Neural progenitor cell (in vitro differentiated cells): ENCODE measurements at regions not wholly inside any gene's neighbourhood (a gene's known extent, or its start where the extent isn't known, plus 50 kb on each side); places are given as distances from the start of the nearest gene placed in this dataset.

Experiments
- DNase-seq: peaks from one replicate; pipeline ENCODE4 v3.0.0-alpha.2; 2016; ENCODE audit warnings: low spot score
- H2AFZ ChIP-seq: fragments of 200-600 bp; sonication (generic); replicated peaks from 2 replicates; pipeline ENCODE4 v1.6.1; 2016; ENCODE audit warnings: antibody characterized with exemption
- H3F3A ChIP-seq: fragments of 200-600 bp; sonication (generic); 2 replicates; pipeline ENCODE4 v1.6.1; 2016; ENCODE audit warnings: antibody characterized with exemption, low read depth
- H3K27ac ChIP-seq: fragments of 200-600 bp; sonication (generic); 2 replicates; pipeline ENCODE4 v1.5.1; 2016; ENCODE audit warnings: mild to moderate bottlenecking
- H3K27me3 ChIP-seq: fragments of 200-600 bp; sonication (generic); 2 replicates; pipeline ENCODE4 v1.6.1; 2016; ENCODE audit warnings: mild to moderate bottlenecking, moderate library complexity
- H3K36me3 ChIP-seq: fragments of 200-600 bp; sonication (generic); 2 replicates; pipeline ENCODE4 v1.5.1; 2016
- H3K4me1 ChIP-seq: fragments of 200-600 bp; sonication (generic); 2 replicates; pipeline ENCODE4 v1.6.1; 2016; ENCODE audit warnings: mixed run types
- H3K4me2 ChIP-seq: fragments of 200-600 bp; sonication (generic); 2 replicates; pipeline ENCODE4 v1.6.1; 2016
- H3K4me3 ChIP-seq: fragments of 200-600 bp; sonication (generic); 2 replicates; pipeline ENCODE4 v1.5.1; 2016
- H3K79me2 ChIP-seq: fragments of 200-600 bp; sonication (generic); 2 replicates; pipeline ENCODE4 v1.6.1; 2016; ENCODE audit warnings: low read depth
- H3K9ac ChIP-seq: fragments of 200-600 bp; sonication (generic); 2 replicates; pipeline ENCODE4 v1.6.1; 2016
- H3K9me3 ChIP-seq: fragments of 200-600 bp; sonication (generic); 2 replicates; pipeline ENCODE4 v1.5.1; 2016; ENCODE audit warnings: low read depth
- H4K20me1 ChIP-seq: fragments of 200-600 bp; sonication (generic); 2 replicates; pipeline ENCODE4 v1.6.1; 2016; ENCODE audit warnings: low read depth
- H3K27ac Mint-ChIP-seq: 3 replicates; pipeline ENCODE4 v1.8.0; 2021; ENCODE audit warnings: mixed read lengths
- H3K27me3 Mint-ChIP-seq: 2 replicates; pipeline ENCODE4 v1.8.0; 2022; ENCODE audit warnings: low read depth, mild to moderate bottlenecking, inconsistent platforms, moderate library complexity, mixed read lengths; ENCODE audit not compliant: insufficient read depth
- H3K36me3 Mint-ChIP-seq: 3 replicates; pipeline ENCODE4 v1.8.0; 2021; ENCODE audit warnings: mixed read lengths
- H3K4me1 Mint-ChIP-seq: 3 replicates; pipeline ENCODE4 v1.8.0; 2021; ENCODE audit warnings: mixed read lengths
- H3K4me3 Mint-ChIP-seq: 3 replicates; pipeline ENCODE4 v1.8.0; 2021; ENCODE audit warnings: mild to moderate bottlenecking, moderate library complexity, mixed read lengths
- H3K9me3 Mint-ChIP-seq: 3 replicates; pipeline ENCODE4 v1.8.0; 2020; ENCODE audit warnings: mixed read lengths
- EZH2 ChIP-seq: fragments of 200-600 bp; sonication (generic); IDR thresholded peaks from 2 replicates; pipeline ENCODE4 v1.6.1; 2017; ENCODE audit warnings: antibody characterized with exemption, mild to moderate bottlenecking, moderate library complexity
- EZH2phosphoT487 ChIP-seq: fragments of 200-600 bp; sonication (generic); IDR thresholded peaks from 2 replicates; pipeline ENCODE4 v1.6.1; 2017; ENCODE audit warnings: antibody characterized with exemption
- TF ChIP-seq, protein P1 (sequence below): fragments of 200-600 bp; sonication (generic); IDR thresholded peaks from 2 replicates; pipeline ENCODE4 v1.5.1; 2017; ENCODE audit warnings: antibody characterized with exemption, mild to moderate bottlenecking

DNA sequence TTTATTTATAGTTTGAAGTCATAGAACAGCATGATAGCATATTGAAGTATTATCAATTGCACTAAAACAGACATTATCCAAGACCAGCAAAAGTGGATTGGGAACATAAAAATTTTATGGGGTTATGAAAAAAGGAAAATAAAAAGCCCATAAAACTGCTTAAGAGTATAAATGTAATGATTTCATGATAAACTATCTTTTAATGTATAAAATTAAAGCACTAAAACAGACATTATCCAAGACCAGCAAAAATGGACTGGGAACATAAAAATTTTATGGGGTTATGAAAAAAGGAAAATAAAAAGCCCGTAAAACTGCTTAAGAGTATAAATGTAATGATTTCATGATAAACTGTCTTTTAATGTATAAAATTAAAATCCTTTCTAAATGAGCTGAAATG lies 119.0 kb upstream of the DAPK1 start:
- DNase-seq, result no peak
- no peaks in the 10 kb centered on the region for H3K27me3 ChIP-seq
- no peaks in the 10 kb centered on the region for H3K36me3 ChIP-seq
- H3K9me3 ChIP-seq, result no peaks in the 10 kb centered on the region
- H3K4me1 ChIP-seq, result no peaks in the 10 kb centered on the region
- H3F3A ChIP-seq, result no peaks in the 10 kb centered on the region
- no peaks in the 10 kb centered on the region for H3K36me3 Mint-ChIP-seq
- H3K9me3 Mint-ChIP-seq, result no peaks in the 10 kb centered on the region
- H3K4me3 ChIP-seq, result no peak overlapping the region
- H3K4me2 ChIP-seq, result no peak overlapping the region
- no peak overlapping the region for H3K9ac ChIP-seq
- H3K4me3 Mint-ChIP-seq, result no peak overlapping the region
- no peaks in the 10 kb centered on the region for H3K79me2 ChIP-seq
- no peak overlapping the region for H3K27ac ChIP-seq
- TF ChIP-seq EZH2phosphoT487, result no peak
- TF ChIP-seq, protein P1, sequence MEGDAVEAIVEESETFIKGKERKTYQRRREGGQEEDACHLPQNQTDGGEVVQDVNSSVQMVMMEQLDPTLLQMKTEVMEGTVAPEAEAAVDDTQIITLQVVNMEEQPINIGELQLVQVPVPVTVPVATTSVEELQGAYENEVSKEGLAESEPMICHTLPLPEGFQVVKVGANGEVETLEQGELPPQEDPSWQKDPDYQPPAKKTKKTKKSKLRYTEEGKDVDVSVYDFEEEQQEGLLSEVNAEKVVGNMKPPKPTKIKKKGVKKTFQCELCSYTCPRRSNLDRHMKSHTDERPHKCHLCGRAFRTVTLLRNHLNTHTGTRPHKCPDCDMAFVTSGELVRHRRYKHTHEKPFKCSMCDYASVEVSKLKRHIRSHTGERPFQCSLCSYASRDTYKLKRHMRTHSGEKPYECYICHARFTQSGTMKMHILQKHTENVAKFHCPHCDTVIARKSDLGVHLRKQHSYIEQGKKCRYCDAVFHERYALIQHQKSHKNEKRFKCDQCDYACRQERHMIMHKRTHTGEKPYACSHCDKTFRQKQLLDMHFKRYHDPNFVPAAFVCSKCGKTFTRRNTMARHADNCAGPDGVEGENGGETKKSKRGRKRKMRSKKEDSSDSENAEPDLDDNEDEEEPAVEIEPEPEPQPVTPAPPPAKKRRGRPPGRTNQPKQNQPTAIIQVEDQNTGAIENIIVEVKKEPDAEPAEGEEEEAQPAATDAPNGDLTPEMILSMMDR, result no peak
- no peak for TF ChIP-seq EZH2
- peaks cover 12% of the 10 kb centered on the region for H3K4me1 Mint-ChIP-seq
- no peaks in the 10 kb centered on the region for H4K20me1 ChIP-seq
- H3K27ac Mint-ChIP-seq, result no peak overlapping the region
- no peak overlapping the region for H2AFZ ChIP-seq
- peaks cover 4% of the 10 kb centered on the region for H3K27me3 Mint-ChIP-seq

DNA sequence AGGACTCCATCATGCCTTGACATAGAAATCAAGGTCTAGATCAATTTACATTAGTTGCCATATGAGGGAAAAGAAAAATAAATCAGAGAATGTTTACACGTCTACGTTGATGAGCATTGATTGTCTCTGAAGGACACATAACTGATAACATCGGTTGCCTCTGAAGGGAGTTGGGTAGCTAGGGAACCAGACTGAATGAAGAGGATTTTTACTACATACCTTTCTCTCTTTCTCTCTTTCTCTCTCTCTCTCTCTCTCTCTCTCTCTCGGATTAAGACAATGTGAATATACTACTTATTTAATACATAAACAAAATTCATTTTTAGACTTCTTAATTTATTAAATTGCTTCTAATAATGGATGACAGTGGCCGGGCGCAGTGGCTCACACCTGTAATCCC lies 118.4 kb upstream of the DAPK1 start:
- no peaks in the 10 kb centered on the region for H3K4me1 ChIP-seq
- peaks cover 3% of the 10 kb centered on the region for H3K27me3 Mint-ChIP-seq
- no peak overlapping the region for H3K4me3 Mint-ChIP-seq
- TF ChIP-seq, protein P1, result no peak
- TF ChIP-seq EZH2phosphoT487 (no peak), EZH2 (no peak)
- no peak overlapping the region for H3K27ac ChIP-seq
- H3K4me3 ChIP-seq, result no peak overlapping the region
- no peaks in the 10 kb centered on the region for H3K79me2 ChIP-seq
- no peaks in the 10 kb centered on the region for H3K9me3 Mint-ChIP-seq
- H3F3A ChIP-seq, result no peaks in the 10 kb centered on the region
- H2AFZ ChIP-seq, result no peak overlapping the region
- H3K36me3 ChIP-seq, result no peaks in the 10 kb centered on the region
- H3K9me3 ChIP-seq, result no peaks in the 10 kb centered on the region
- peaks cover 6% of the 10 kb centered on the region for H3K4me1 Mint-ChIP-seq
- H3K36me3 Mint-ChIP-seq, result no peaks in the 10 kb centered on the region
- no peaks in the 10 kb centered on the region for H4K20me1 ChIP-seq
- H3K9ac ChIP-seq, result no peak overlapping the region
- no peaks in the 10 kb centered on the region for H3K27me3 ChIP-seq
- no peak for DNase-seq
- no peak overlapping the region for H3K4me2 ChIP-seq
- H3K27ac Mint-ChIP-seq, result no peak overlapping the region

DNA sequence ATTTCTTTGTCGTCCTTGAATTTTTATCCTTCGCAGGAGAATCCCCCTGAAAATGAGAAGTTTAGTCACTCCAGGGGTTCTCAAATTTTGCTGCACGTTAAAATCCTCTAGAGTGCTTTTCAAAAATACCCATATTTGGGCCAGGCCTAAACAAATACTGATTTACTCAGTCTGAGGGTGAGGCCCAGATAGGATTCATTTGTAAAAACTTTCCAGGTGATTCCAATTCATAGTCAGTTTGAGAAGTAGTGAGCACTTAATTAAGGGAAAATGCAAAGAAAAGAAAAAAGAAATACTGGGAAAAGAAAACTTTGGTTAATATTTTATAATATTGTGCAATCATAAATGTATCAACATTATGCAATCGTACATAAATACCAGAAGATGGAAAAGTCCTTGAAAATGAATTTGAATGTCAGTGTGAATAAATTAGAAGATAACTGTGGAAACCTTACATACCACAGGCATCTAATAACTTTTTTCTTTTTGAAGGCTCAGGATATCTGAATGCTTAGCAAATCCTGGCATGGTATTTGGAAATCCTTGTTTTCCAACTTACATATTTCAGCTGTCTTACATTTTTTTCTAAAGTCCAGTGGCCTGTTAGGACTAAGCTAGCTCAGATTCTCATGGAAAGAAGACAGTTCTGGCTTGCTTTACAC lies 116.5 kb upstream of the DAPK1 start:
- Mint-ChIP-seq H3K9me3 (no peaks in the 10 kb centered on the region), H3K27ac (no peak overlapping the region), H3K27me3 (peaks cover 7% of the 10 kb centered on the region), H3K4me3 (no peak overlapping the region), H3K4me1 (no peaks in the 10 kb centered on the region), H3K36me3 (no peaks in the 10 kb centered on the region)
- no peak overlapping the region for H2AFZ ChIP-seq
- H3K9me3 ChIP-seq, result no peaks in the 10 kb centered on the region
- H3K4me2 ChIP-seq, result no peak overlapping the region
- no peak for TF ChIP-seq EZH2
- no peak for TF ChIP-seq EZH2phosphoT487
- TF ChIP-seq, protein P1, result no peak
- H3K79me2 ChIP-seq, result no peaks in the 10 kb centered on the region
- no peaks in the 10 kb centered on the region for H3K36me3 ChIP-seq
- DNase-seq, result no peak
- H4K20me1 ChIP-seq, result no peaks in the 10 kb centered on the region
- H3K27me3 ChIP-seq, result no peaks in the 10 kb centered on the region
- H3K4me3 ChIP-seq, result no peak overlapping the region
- no peaks in the 10 kb centered on the region for H3K4me1 ChIP-seq
- H3K27ac ChIP-seq, result no peak overlapping the region
- no peaks in the 10 kb centered on the region for H3F3A ChIP-seq
- H3K9ac ChIP-seq, result no peak overlapping the region
